ENCODE measurements at regions not wholly inside any gene's neighbourhood (a gene's known extent, or its start where the extent isn't known, plus 50 kb on each side); places are given as distances from the start of the nearest gene placed in this dataset.
"Not testable (repeated sequence)": the region's sequence is repeated elsewhere in the genome, so short reads cannot be mapped to it uniquely, and the experiment has no call there.

GRCh38 chr9:42286145-42286845 is 102.8 kb downstream of the SPATA31A6 start:
- not testable (repeated sequence) for ATAC-seq (ENCODE audit: low read depth); DNase-seq (ENCODE audit: low spot score); H3K36me3 ChIP-seq (ENCODE audit: low read depth)

GRCh38 chr9:42288002-42288864 is 104.8 kb downstream of the SPATA31A6 start:
- H3K4me1 ChIP-seq (ENCODE audit: insufficient read depth, poor library complexity, severe bottlenecking); H3K27ac ChIP-seq (ENCODE audit: poor library complexity, severe bottlenecking); DNase-seq (ENCODE audit: low spot score); ATAC-seq (ENCODE audit: low read depth); H3K27me3 ChIP-seq (ENCODE audit: insufficient read depth, poor library complexity, severe bottlenecking); H3K9me3 ChIP-seq (ENCODE audit: severe bottlenecking); H3K4me3 ChIP-seq (ENCODE audit: severe bottlenecking); H3K36me3 ChIP-seq (ENCODE audit: low read depth): not testable (repeated sequence)

More at GRCh38 chr9:42286145-42286845, 102.8 kb downstream of the SPATA31A6 start:
- H3K9me3 ChIP-seq (ENCODE audit: severe bottlenecking); H3K4me1 ChIP-seq (ENCODE audit: insufficient read depth, poor library complexity, severe bottlenecking); H3K27me3 ChIP-seq (ENCODE audit: insufficient read depth, poor library complexity, severe bottlenecking); H3K4me3 ChIP-seq (ENCODE audit: severe bottlenecking); H3K27ac ChIP-seq (ENCODE audit: poor library complexity, severe bottlenecking): not testable (repeated sequence)

GRCh38 chr9:42288865-42289229 is 105.4 kb downstream of the SPATA31A6 start:
- H3K27me3 ChIP-seq (ENCODE audit: insufficient read depth, poor library complexity, severe bottlenecking); H3K9me3 ChIP-seq (ENCODE audit: severe bottlenecking); DNase-seq (ENCODE audit: low spot score); H3K4me3 ChIP-seq (ENCODE audit: severe bottlenecking); H3K4me1 ChIP-seq (ENCODE audit: insufficient read depth, poor library complexity, severe bottlenecking); H3K27ac ChIP-seq (ENCODE audit: poor library complexity, severe bottlenecking); ATAC-seq (ENCODE audit: low read depth); H3K36me3 ChIP-seq (ENCODE audit: low read depth): not testable (repeated sequence)

GRCh38 chr9:42300124-42300523 is 116.7 kb downstream of the SPATA31A6 start:
- not testable (repeated sequence) for DNase-seq (ENCODE audit: low spot score); H3K36me3 ChIP-seq (ENCODE audit: low read depth); H3K4me1 ChIP-seq (ENCODE audit: insufficient read depth, poor library complexity, severe bottlenecking)

GRCh38 chr9:42306625-42307024 is 123.2 kb downstream of the SPATA31A6 start:
- not testable (repeated sequence) for H3K27ac ChIP-seq (ENCODE audit: poor library complexity, severe bottlenecking); H3K36me3 ChIP-seq (ENCODE audit: low read depth); DNase-seq (ENCODE audit: low spot score); H3K9me3 ChIP-seq (ENCODE audit: severe bottlenecking); H3K4me1 ChIP-seq (ENCODE audit: insufficient read depth, poor library complexity, severe bottlenecking); ATAC-seq (ENCODE audit: low read depth); H3K4me3 ChIP-seq (ENCODE audit: severe bottlenecking); H3K27me3 ChIP-seq (ENCODE audit: insufficient read depth, poor library complexity, severe bottlenecking)

More at GRCh38 chr9:42300124-42300523, 116.7 kb downstream of the SPATA31A6 start:
- not testable (repeated sequence) for H3K4me3 ChIP-seq (ENCODE audit: severe bottlenecking); H3K27ac ChIP-seq (ENCODE audit: poor library complexity, severe bottlenecking); H3K9me3 ChIP-seq (ENCODE audit: severe bottlenecking); H3K27me3 ChIP-seq (ENCODE audit: insufficient read depth, poor library complexity, severe bottlenecking)
- ATAC-seq (ENCODE audit: low read depth), result peak; percentile 61

- H3K36me3 ChIP-seq (ENCODE audit: low read depth); H3K9me3 ChIP-seq (ENCODE audit: severe bottlenecking); H3K4me3 ChIP-seq (ENCODE audit: severe bottlenecking); DNase-seq (ENCODE audit: low spot score); H3K27me3 ChIP-seq (ENCODE audit: insufficient read depth, poor library complexity, severe bottlenecking); ATAC-seq (ENCODE audit: low read depth); H3K4me1 ChIP-seq (ENCODE audit: insufficient read depth, poor library complexity, severe bottlenecking); H3K27ac ChIP-seq (ENCODE audit: poor library complexity, severe bottlenecking): not testable (repeated sequence)
Measured at GRCh38 chr9:42307449-42307848, 124.0 kb downstream of the SPATA31A6 start.

GRCh38 chr9:42310972-42311371 is 127.5 kb downstream of the SPATA31A6 start:
- not testable (repeated sequence) for H3K4me3 ChIP-seq (ENCODE audit: severe bottlenecking); DNase-seq (ENCODE audit: low spot score); H3K36me3 ChIP-seq (ENCODE audit: low read depth); H3K27ac ChIP-seq (ENCODE audit: poor library complexity, severe bottlenecking); H3K4me1 ChIP-seq (ENCODE audit: insufficient read depth, poor library complexity, severe bottlenecking); H3K9me3 ChIP-seq (ENCODE audit: severe bottlenecking); H3K27me3 ChIP-seq (ENCODE audit: insufficient read depth, poor library complexity, severe bottlenecking); ATAC-seq (ENCODE audit: low read depth)

GRCh38 chr9:42316026-42316425 is 132.6 kb downstream of the SPATA31A6 start:
- H3K27me3 ChIP-seq (ENCODE audit: insufficient read depth, poor library complexity, severe bottlenecking); H3K27ac ChIP-seq (ENCODE audit: poor library complexity, severe bottlenecking); H3K4me3 ChIP-seq (ENCODE audit: severe bottlenecking); H3K4me1 ChIP-seq (ENCODE audit: insufficient read depth, poor library complexity, severe bottlenecking); DNase-seq (ENCODE audit: low spot score); H3K36me3 ChIP-seq (ENCODE audit: low read depth); H3K9me3 ChIP-seq (ENCODE audit: severe bottlenecking); ATAC-seq (ENCODE audit: low read depth): not testable (repeated sequence)

GRCh38 chr9:42317677-42318076 is 134.2 kb downstream of the SPATA31A6 start:
- not testable (repeated sequence) for H3K4me3 ChIP-seq (ENCODE audit: severe bottlenecking); H3K9me3 ChIP-seq (ENCODE audit: severe bottlenecking); H3K36me3 ChIP-seq (ENCODE audit: low read depth); H3K4me1 ChIP-seq (ENCODE audit: insufficient read depth, poor library complexity, severe bottlenecking); DNase-seq (ENCODE audit: low spot score); ATAC-seq (ENCODE audit: low read depth); H3K27me3 ChIP-seq (ENCODE audit: insufficient read depth, poor library complexity, severe bottlenecking); H3K27ac ChIP-seq (ENCODE audit: poor library complexity, severe bottlenecking)

- DNase-seq (ENCODE audit: low spot score); H3K36me3 ChIP-seq (ENCODE audit: low read depth); H3K27me3 ChIP-seq (ENCODE audit: insufficient read depth, poor library complexity, severe bottlenecking); H3K4me3 ChIP-seq (ENCODE audit: severe bottlenecking); H3K27ac ChIP-seq (ENCODE audit: poor library complexity, severe bottlenecking); ATAC-seq (ENCODE audit: low read depth); H3K4me1 ChIP-seq (ENCODE audit: insufficient read depth, poor library complexity, severe bottlenecking); H3K9me3 ChIP-seq (ENCODE audit: severe bottlenecking): not testable (repeated sequence)
Measured at GRCh38 chr9:42323084-42323809, 139.8 kb downstream of the SPATA31A6 start.

GRCh38 chr9:42325142-42325541 is 141.7 kb downstream of the SPATA31A6 start:
- not testable (repeated sequence) for DNase-seq (ENCODE audit: low spot score); H3K4me3 ChIP-seq (ENCODE audit: severe bottlenecking); H3K36me3 ChIP-seq (ENCODE audit: low read depth); ATAC-seq (ENCODE audit: low read depth); H3K27me3 ChIP-seq (ENCODE audit: insufficient read depth, poor library complexity, severe bottlenecking); H3K4me1 ChIP-seq (ENCODE audit: insufficient read depth, poor library complexity, severe bottlenecking); H3K27ac ChIP-seq (ENCODE audit: poor library complexity, severe bottlenecking); H3K9me3 ChIP-seq (ENCODE audit: severe bottlenecking)
